ENCODE measurements at regions not wholly inside any gene's neighbourhood (a gene's known extent, or its start where the extent isn't known, plus 50 kb on each side); places are given as distances from the start of the nearest gene placed in this dataset.
"Not testable (repeated sequence)": the region's sequence is repeated elsewhere in the genome, so short reads cannot be mapped to it uniquely, and the experiment has no call there.

DNA sequence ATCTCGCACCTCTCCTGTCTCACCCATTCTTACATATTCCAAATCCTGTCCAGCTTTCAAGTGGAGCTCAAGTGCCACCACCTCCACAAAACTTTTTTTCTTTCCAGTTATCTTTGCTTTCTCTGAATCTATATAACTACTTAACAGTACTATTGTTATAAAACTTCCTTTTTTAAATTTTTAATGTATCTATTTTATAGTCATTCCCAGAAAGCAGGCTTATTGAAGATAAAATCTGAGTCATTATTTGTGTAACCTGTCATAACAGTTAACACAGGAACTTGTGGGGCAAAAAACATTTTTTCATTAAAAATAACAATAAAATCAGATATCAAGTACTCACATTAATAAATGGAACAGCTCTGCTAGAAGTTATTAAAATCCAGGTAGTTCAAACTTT lies 73.3 kb upstream of the ALCAM start:
- DNase-seq, result no peak

GRCh38 chr3:105296182-105296822 lies 70.4 kb upstream of the ALCAM start:
- DNase-seq, result not testable (repeated sequence)

- DNase-seq, result no peak
Observed at GRCh38 chr3:105304487-105304886, 62.2 kb upstream of the ALCAM start.

DNA sequence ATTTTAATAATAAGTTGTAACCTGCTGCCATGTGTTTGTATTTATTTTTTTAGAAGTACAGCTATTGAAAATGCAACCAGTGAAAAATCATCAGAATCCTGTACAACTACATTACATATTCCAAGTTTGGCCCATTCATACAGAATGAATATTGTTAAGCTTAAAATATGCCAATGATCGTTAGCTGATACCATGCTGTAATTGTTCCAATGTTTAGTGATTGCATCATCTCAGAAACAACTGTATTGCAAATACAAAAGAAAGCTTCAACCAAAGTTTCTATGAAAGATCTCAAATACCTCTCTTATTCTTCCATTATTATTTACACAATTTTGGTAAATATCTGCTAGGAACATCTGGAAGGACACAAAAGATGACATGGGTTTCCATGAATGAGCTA lies 51.6 kb upstream of the ALCAM start:
- DNase-seq, result no peak

- no peak for DNase-seq
Observed at GRCh38 chr3:105315815-105316214, 50.9 kb upstream of the ALCAM start.

DNA sequence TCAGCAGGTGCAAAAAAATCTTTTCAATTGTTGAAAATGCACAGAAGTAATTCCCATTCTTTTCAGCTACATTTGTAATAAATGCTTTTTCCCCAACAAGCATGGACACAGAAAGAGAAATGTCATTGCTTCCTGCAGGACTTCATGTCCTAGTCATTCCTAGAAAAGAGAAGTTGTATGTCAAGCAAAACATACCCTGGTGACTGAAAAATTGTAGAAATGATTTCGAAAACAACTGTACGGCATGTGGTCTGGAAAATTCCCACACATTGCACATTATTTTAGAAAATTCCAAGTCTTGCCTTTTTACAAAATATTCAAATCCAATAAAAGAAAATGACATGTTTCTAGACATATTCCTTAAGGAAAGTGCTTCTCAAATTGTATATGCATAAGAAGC lies 50.4 kb upstream of the ALCAM start:
- no peak for DNase-seq
